Parathyroid adenoma (tissue), 2 donors: ENCODE measurements at regions not wholly inside any gene's neighbourhood (a gene's known extent, or its start where the extent isn't known, plus 50 kb on each side); places are given as distances from the start of the nearest gene placed in this dataset.

ENCODE experiments used
- H2AFZ ChIP-seq: fragments of 300-600 bp; sonication (generic); one replicate; pipeline ENCODE4 v1.7.0; 2017; ENCODE audit warnings: antibody characterized with exemption, mild to moderate bottlenecking
- H3K27ac ChIP-seq: fragments of 300-600 bp; sonication (generic); one replicate; pipeline ENCODE4 v1.7.0; 2017
- H3K27me3 ChIP-seq: fragments of 300-600 bp; sonication (generic); one replicate; pipeline ENCODE4 v1.7.0; 2017; ENCODE audit warnings: low read length; ENCODE audit not compliant: control insufficient read depth, insufficient read depth
- H3K36me3 ChIP-seq: fragments of 300-600 bp; sonication (generic); one replicate; pipeline ENCODE4 v1.7.0; 2017; ENCODE audit warnings: low read length; ENCODE audit not compliant: control insufficient read depth, insufficient read depth
- H3K4me1 ChIP-seq: fragments of 300-600 bp; sonication (generic); one replicate; pipeline ENCODE4 v1.7.0; 2017; ENCODE audit warnings: control low read depth
- H3K4me2 ChIP-seq: fragments of 300-600 bp; sonication (generic); one replicate; pipeline ENCODE4 v1.7.0; 2017; ENCODE audit warnings: low read length
- H3K4me3 ChIP-seq: fragments of 300-600 bp; sonication (generic); one replicate; pipeline ENCODE4 v1.7.0; 2017; ENCODE audit warnings: low read depth, low read length
- H3K79me2 ChIP-seq: fragments of 300-600 bp; sonication (generic); one replicate; pipeline ENCODE4 v1.7.0; 2017; ENCODE audit warnings: control low read depth
- H3K9ac ChIP-seq: fragments of 300-600 bp; sonication (generic); one replicate; pipeline ENCODE4 v1.7.0; 2017; ENCODE audit warnings: mild to moderate bottlenecking
- H3K9me3 ChIP-seq: fragments of 300-600 bp; sonication (generic); one replicate; pipeline ENCODE4 v1.7.0; 2017; ENCODE audit warnings: low read length; ENCODE audit not compliant: control insufficient read depth
- CTCF ChIP-seq: fragments of 300-600 bp; sonication (generic); IDR thresholded peaks from one replicate; pipeline ENCODE4 v1.7.0; 2017; ENCODE audit warnings: antibody characterized with exemption, mild to moderate bottlenecking
- donor health status: primary hyperparathyroidism.

DNA sequence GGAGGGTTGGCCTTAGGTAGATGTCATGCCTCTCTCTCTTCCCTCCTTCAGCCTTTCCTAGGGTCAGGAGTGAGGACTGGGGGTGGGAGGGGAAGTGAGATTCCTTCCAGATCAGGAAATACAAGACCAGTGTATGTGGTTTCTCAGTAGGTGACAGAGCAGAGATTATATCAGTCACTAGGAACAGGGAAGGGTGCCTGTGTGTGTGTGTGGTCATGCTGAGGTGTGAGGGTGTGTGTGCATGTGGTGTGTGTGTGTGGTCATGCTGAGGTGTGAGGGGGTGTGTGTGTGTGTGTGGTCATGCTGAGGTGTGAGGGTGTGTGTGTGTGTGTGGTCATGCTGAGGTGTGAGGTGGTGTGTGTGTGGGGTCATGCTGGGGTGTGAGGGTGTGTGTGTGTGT is 259.8 kb downstream of the LOXHD1 start:
- no peak overlapping the region for H3K27ac ChIP-seq
- no peaks in the 10 kb centered on the region for H3K27me3 ChIP-seq
- no peak overlapping the region for H3K4me2 ChIP-seq
- no peak for TF ChIP-seq CTCF
- peaks cover 11% of the 10 kb centered on the region for H3K4me1 ChIP-seq
- H3K79me2 ChIP-seq: peaks cover 14% of the 10 kb centered on the region
- H3K4me3 ChIP-seq: no peak overlapping the region
- H3K9me3 ChIP-seq: no peaks in the 10 kb centered on the region
- H2AFZ ChIP-seq: no peak overlapping the region
- no peaks in the 10 kb centered on the region for H3K36me3 ChIP-seq
- no peak overlapping the region for H3K9ac ChIP-seq

GRCh38 chr18:46398005-46398404 is 259.0 kb downstream of the LOXHD1 start:
- Histone ChIP-seq H3K9ac (no peak overlapping the region), H3K36me3 (no peaks in the 10 kb centered on the region), H3K9me3 (no peaks in the 10 kb centered on the region), H3K27ac (no peak overlapping the region), H3K4me2 (no peak overlapping the region), H3K79me2 (peaks cover 7% of the 10 kb centered on the region), H3K4me1 (peaks cover 11% of the 10 kb centered on the region), H3K27me3 (no peaks in the 10 kb centered on the region), H3K4me3 (no peak overlapping the region), H2AFZ (no peak overlapping the region)
- no peak for TF ChIP-seq CTCF

DNA sequence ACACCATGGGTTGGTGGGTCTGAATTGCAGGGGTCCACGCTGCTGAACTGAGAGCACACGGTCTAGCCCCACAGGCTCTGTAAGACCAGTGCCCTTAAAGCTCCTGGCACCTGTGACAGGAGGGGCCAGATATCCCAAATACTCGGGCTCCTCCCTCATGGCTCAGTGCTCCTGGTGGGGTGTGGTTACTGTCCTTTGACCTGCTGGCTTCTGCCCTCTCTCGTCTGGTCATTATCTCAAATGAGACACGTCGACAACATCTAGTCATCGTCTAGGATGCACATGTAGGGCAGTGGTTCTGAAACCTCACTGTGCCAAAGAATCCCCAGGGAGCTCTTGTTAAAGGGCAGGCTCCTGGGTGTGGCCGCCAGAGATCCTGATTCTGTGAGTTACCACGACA is 258.4 kb downstream of the LOXHD1 start:
- Histone ChIP-seq H3K4me2 (no peak overlapping the region), H2AFZ (no peak overlapping the region), H3K27me3 (no peaks in the 10 kb centered on the region), H3K9ac (no peak overlapping the region), H3K9me3 (no peaks in the 10 kb centered on the region), H3K36me3 (no peaks in the 10 kb centered on the region), H3K4me3 (no peak overlapping the region), H3K4me1 (peaks cover 11% of the 10 kb centered on the region), H3K27ac (no peak overlapping the region), H3K79me2 (peaks cover 6% of the 10 kb centered on the region)
- no peak for TF ChIP-seq CTCF

GRCh38 chr18:46399303-46399702 is 257.7 kb downstream of the LOXHD1 start:
- H2AFZ ChIP-seq: no peak overlapping the region
- no peak overlapping the region for H3K9ac ChIP-seq
- H3K27ac ChIP-seq: no peak overlapping the region
- H3K4me2 ChIP-seq: no peak overlapping the region
- H3K79me2 ChIP-seq: peaks cover 3% of the 10 kb centered on the region
- no peak for TF ChIP-seq CTCF
- H3K36me3 ChIP-seq: no peaks in the 10 kb centered on the region
- no peaks in the 10 kb centered on the region for H3K27me3 ChIP-seq
- peaks cover 11% of the 10 kb centered on the region for H3K4me1 ChIP-seq
- no peak overlapping the region for H3K4me3 ChIP-seq
- H3K9me3 ChIP-seq: no peaks in the 10 kb centered on the region

DNA sequence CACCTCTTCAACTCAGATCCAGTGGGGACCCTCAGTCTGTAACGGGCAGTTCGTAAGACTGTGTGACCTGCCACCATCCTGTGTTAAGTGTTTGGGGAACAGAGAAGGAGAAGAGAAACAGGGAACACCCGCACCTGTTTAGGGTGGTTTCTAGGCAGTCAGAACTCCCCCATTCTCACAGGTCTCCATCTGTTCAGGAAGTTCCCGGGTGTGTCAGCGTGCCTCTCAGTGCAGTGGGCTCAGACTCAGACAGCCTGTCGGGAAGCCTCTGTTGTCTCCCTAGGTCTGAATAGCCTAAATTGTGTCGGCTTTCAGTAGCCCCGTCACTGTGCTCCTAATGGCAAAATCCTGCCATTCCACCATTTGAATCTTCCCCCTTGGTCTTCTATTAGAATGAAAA is 256.6 kb downstream of the LOXHD1 start:
- no peak for TF ChIP-seq CTCF
- Histone ChIP-seq H3K79me2 (peaks cover 3% of the 10 kb centered on the region), H3K4me1 (peaks cover 15% of the 10 kb centered on the region), H3K9me3 (no peaks in the 10 kb centered on the region), H3K36me3 (no peaks in the 10 kb centered on the region), H3K4me2 (no peak overlapping the region), H3K27me3 (no peaks in the 10 kb centered on the region), H2AFZ (no peak overlapping the region), H3K9ac (no peak overlapping the region), H3K4me3 (no peak overlapping the region), H3K27ac (no peak overlapping the region)
